ENCODE measurements at regions not wholly inside any gene's neighbourhood (a gene's known extent, or its start where the extent isn't known, plus 50 kb on each side); places are given as distances from the start of the nearest gene placed in this dataset.
A peak's percentile ranks its signal among the peaks of the same experiment; 100 is the strongest.

DNA sequence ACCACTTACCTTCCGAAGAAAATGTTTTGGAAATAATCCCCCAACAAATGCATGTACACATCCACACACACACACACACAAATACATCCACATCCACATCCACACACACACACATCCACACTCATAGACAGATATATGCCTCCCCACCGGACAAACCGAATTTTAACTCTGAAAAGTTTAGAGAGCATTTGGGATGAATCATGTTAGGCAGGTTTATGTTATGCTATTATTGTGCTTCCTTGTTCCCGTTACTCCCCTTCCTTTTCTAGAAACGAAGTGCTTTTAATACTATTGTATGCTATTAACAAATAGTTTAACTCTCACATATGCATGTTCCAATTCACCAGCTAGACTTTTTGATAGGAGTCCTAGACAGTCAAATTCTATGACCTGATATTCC lies 91.5 kb downstream of the FAS start:
- Histone ChIP-seq H3K27me3 (ENCODE audit: control insufficient read depth in 5 of 5, insufficient read depth in 4 of 5, low read length in 5 of 5) (no peaks in the 10 kb centered on the region), H3K27ac (ENCODE audit: low read depth, low read length) (no peak overlapping the region), H3K9me3 (ENCODE audit: control insufficient read depth in 5 of 5, low read length in 5 of 5) (no peaks in the 10 kb centered on the region), H3K4me3 (ENCODE audit: low read depth in 1 of 5, low read length in 5 of 5) (no peak overlapping the region), H3K4me1 (ENCODE audit: control insufficient read depth in 5 of 5, insufficient read depth in 5 of 5, low read length in 5 of 5) (peaks cover 3 to 17% (median 9%) of the 10 kb centered on the region in 5 donors), H3K36me3 (ENCODE audit: control insufficient read depth in 5 of 5, insufficient read depth in 5 of 5, low read length in 5 of 5) (no peaks in the 10 kb centered on the region), H3K9ac (ENCODE audit: low read length in 5 of 5) (no peak overlapping the region)

DNA sequence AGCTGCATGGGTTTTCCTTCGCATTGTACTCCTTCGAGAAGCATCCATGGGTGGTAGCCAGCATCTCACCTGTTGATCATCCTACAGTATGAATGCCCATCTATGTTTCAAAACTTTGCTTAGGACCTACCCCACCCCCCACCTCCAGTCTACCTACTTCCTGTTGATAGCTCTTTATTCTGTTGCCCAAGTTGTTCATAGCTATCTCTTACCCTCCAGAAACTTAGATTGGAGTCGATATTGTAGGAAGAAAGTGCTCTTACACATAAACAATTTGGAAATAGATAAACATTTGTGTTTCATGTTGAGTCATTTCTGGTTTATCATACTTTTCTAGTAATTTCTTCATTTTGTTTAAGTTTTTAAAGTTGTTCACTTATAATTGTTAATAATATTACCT lies 90.1 kb downstream of the FAS start:
- H3K9ac ChIP-seq (ENCODE audit: low read length in 5 of 5), result no peak overlapping the region
- no peak overlapping the region for H3K4me3 ChIP-seq (ENCODE audit: low read depth in 1 of 5, low read length in 5 of 5)
- H3K36me3 ChIP-seq (ENCODE audit: control insufficient read depth in 5 of 5, insufficient read depth in 5 of 5, low read length in 5 of 5), result no peaks in the 10 kb centered on the region
- no peaks in the 10 kb centered on the region for H3K9me3 ChIP-seq (ENCODE audit: control insufficient read depth in 5 of 5, low read length in 5 of 5)
- no peak overlapping the region for H3K27ac ChIP-seq (ENCODE audit: low read depth, low read length)
- H3K27me3 ChIP-seq (ENCODE audit: control insufficient read depth in 5 of 5, insufficient read depth in 4 of 5, low read length in 5 of 5), result no peaks in the 10 kb centered on the region
- H3K4me1 ChIP-seq (ENCODE audit: control insufficient read depth in 5 of 5, insufficient read depth in 5 of 5, low read length in 5 of 5), result peaks cover 0 to 7% (median 0%) of the 10 kb centered on the region in 5 donors

DNA sequence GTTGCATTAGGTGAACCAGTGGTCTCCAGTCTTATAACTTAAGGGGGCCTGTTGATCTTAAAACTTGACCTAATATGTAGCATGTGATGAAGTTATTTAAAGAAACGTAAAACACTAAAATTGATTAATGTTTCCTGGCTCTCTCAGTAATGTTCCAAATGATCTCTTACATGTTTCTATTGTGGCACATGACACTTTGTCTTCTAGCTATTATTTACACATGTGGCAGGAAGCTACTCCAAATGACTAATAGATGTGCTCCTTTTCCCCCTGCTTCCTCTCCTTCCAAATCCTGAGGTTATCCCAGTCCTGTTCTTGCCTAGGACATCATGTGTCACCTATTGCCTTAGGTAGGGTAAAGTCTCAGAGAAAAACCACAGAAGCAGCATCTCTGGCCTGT lies 89.4 kb downstream of the FAS start:
- Histone ChIP-seq H3K27me3 (ENCODE audit: control insufficient read depth in 5 of 5, insufficient read depth in 4 of 5, low read length in 5 of 5) (no peaks in the 10 kb centered on the region), H3K4me3 (ENCODE audit: low read depth in 1 of 5, low read length in 5 of 5) (no peak overlapping the region), H3K9me3 (ENCODE audit: control insufficient read depth in 5 of 5, low read length in 5 of 5) (no peaks in the 10 kb centered on the region), H3K9ac (ENCODE audit: low read length in 5 of 5) (no peak overlapping the region), H3K4me1 (ENCODE audit: control insufficient read depth in 5 of 5, insufficient read depth in 5 of 5, low read length in 5 of 5) (peaks cover 0 to 5% (median 0%) of the 10 kb centered on the region in 5 donors), H3K27ac (ENCODE audit: low read depth, low read length) (no peak overlapping the region), H3K36me3 (ENCODE audit: control insufficient read depth in 5 of 5, insufficient read depth in 5 of 5, low read length in 5 of 5) (no peaks in the 10 kb centered on the region)

DNA sequence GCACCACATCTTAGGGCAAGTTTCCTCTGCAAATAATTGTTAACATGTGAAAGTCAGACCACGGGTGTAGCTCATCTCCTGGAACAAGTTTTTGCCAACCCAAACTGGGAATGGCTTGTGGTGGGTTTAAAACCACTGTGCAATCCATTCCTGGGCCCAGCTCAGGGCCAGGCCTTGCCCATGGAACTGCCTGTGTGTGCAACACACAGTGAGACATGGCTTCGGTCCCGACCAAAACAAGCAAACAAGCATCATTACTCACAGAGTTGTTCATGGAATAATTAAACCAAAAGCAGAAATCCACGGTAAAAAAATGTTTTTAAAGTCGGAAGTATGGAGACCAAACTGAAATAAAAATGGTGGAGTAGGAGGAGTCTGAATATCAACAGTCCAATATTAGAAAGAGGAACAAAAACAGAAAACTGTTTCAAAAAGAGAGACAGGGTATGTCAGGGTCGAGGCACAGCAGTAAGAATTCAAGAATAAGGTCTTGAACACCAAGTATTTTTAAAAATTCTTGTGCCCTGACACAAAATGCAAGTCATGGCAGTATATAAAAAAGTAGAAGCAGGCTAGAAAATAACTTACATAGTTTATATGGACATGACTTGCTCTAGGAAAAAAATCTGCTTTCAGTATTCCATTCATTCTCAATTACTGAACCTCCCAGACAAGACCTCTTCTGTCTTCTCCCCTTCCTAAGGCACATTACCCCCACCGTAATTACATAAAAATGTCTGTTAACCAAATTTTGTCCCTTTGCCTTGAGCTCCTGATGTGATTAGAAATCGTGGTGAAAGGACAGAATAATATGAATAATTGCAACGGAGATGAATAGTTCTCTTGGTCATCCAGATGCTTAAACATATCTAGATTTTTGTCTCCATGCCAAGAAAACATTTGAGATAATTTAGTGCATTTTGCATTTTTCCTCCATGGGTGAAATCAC lies 88.4 kb downstream of the FAS start:
- Histone ChIP-seq H3K27ac (ENCODE audit: low read depth, low read length) (no peak overlapping the region), H3K4me3 (ENCODE audit: low read depth in 1 of 5, low read length in 5 of 5) (no peak overlapping the region), H3K27me3 (ENCODE audit: control insufficient read depth in 5 of 5, insufficient read depth in 4 of 5, low read length in 5 of 5) (no peaks in the 10 kb centered on the region), H3K36me3 (ENCODE audit: control insufficient read depth in 5 of 5, insufficient read depth in 5 of 5, low read length in 5 of 5) (no peaks in the 10 kb centered on the region), H3K9ac (ENCODE audit: low read length in 5 of 5) (no peak overlapping the region), H3K4me1 (ENCODE audit: control insufficient read depth in 5 of 5, insufficient read depth in 5 of 5, low read length in 5 of 5) (peaks cover 0 to 11% (median 3%) of the 10 kb centered on the region in 5 donors), H3K9me3 (ENCODE audit: control insufficient read depth in 5 of 5, low read length in 5 of 5) (no peaks in the 10 kb centered on the region)

DNA sequence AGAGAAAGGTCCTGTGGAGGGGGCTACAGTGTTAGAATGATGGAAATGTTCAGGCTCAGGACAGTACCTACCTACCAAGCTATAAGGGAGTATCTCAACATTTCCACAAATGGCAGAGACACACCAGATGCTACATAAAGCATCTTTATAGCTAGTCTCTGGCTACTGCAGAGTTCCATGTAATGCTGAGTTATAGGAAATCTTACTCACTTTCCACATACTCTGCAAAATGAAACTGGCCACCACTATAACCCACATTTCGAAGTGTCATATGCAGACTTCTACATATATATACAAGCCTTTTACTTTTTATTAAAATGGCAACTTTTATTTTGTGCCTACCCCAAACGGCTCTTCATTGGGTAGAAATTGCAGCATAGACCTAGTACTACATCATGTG lies 85.5 kb downstream of the FAS start:
- Histone ChIP-seq H3K9ac (ENCODE audit: low read length in 5 of 5) (no peak overlapping the region), H3K4me1 (ENCODE audit: control insufficient read depth in 5 of 5, insufficient read depth in 5 of 5, low read length in 5 of 5) (peaks cover 0 to 20% (median 5%) of the 10 kb centered on the region in 5 donors), H3K27ac (ENCODE audit: low read depth, low read length) (no peak overlapping the region), H3K9me3 (ENCODE audit: control insufficient read depth in 5 of 5, low read length in 5 of 5) (no peaks in the 10 kb centered on the region), H3K36me3 (ENCODE audit: control insufficient read depth in 5 of 5, insufficient read depth in 5 of 5, low read length in 5 of 5) (no peaks in the 10 kb centered on the region), H3K4me3 (ENCODE audit: low read depth in 1 of 5, low read length in 5 of 5) (no peak overlapping the region), H3K27me3 (ENCODE audit: control insufficient read depth in 5 of 5, insufficient read depth in 4 of 5, low read length in 5 of 5) (no peaks in the 10 kb centered on the region)

DNA sequence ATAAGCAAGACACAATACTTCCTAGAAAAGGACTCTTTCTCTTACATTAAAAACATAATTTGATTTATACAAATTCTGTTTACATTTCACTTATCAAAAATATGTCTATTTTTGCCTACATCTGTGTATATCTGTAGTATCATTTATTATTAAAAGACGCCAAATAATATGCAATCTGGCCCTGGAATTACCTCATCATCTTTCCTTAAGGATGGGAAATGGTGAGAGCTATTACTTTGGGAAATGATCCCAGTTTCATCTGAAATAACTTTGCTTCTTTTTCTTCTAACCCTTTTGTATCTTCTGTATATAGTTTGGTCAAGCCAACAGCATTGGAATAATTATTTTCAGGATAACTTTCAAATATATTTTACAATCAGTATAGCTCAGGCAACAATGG lies 85.0 kb downstream of the FAS start:
- Histone ChIP-seq H3K4me1 (ENCODE audit: control insufficient read depth in 5 of 5, insufficient read depth in 5 of 5, low read length in 5 of 5) (peaks cover 0 to 20% (median 5%) of the 10 kb centered on the region in 5 donors), H3K27ac (ENCODE audit: low read depth, low read length) (no peak overlapping the region), H3K4me3 (ENCODE audit: low read depth in 1 of 5, low read length in 5 of 5) (no peak overlapping the region), H3K9me3 (ENCODE audit: control insufficient read depth in 5 of 5, low read length in 5 of 5) (no peaks in the 10 kb centered on the region), H3K9ac (ENCODE audit: low read length in 5 of 5) (no peak overlapping the region), H3K36me3 (ENCODE audit: control insufficient read depth in 5 of 5, insufficient read depth in 5 of 5, low read length in 5 of 5) (no peaks in the 10 kb centered on the region), H3K27me3 (ENCODE audit: control insufficient read depth in 5 of 5, insufficient read depth in 4 of 5, low read length in 5 of 5) (no peaks in the 10 kb centered on the region)

DNA sequence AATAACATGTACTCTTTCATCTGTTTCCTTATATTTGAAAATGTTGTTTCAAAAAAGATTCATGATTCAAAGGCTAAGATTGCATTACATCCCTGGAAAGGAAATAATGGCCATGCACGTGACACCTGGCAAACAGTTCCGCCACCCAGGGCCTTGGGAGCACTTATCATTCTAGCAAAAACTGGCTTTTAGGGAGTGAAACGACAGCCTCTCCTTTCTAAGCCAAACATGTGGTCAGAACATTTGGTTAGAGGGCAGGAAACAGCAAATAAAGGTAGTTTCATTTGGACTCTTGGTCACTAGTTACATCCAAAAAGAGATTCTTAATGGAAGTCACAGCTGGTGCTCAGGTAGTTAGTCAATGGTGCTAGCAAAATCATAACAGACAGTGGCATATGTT lies 83.5 kb downstream of the FAS start:
- no peaks in the 10 kb centered on the region for H3K36me3 ChIP-seq (ENCODE audit: control insufficient read depth in 5 of 5, insufficient read depth in 5 of 5, low read length in 5 of 5)
- H3K4me1 ChIP-seq (ENCODE audit: control insufficient read depth in 5 of 5, insufficient read depth in 5 of 5, low read length in 5 of 5), result peaks cover 3 to 16% (median 4%) of the 10 kb centered on the region in 5 donors
- H3K4me3 ChIP-seq (ENCODE audit: low read depth in 1 of 5, low read length in 5 of 5), result peak overlapping the region in 1 of 5 donors; percentile 9
- H3K27me3 ChIP-seq (ENCODE audit: control insufficient read depth in 5 of 5, insufficient read depth in 4 of 5, low read length in 5 of 5), result no peaks in the 10 kb centered on the region
- peak overlapping the region; percentile 22 for H3K27ac ChIP-seq (ENCODE audit: low read depth, low read length)
- no peak overlapping the region for H3K9ac ChIP-seq (ENCODE audit: low read length in 5 of 5)
- no peaks in the 10 kb centered on the region for H3K9me3 ChIP-seq (ENCODE audit: control insufficient read depth in 5 of 5, low read length in 5 of 5)

DNA sequence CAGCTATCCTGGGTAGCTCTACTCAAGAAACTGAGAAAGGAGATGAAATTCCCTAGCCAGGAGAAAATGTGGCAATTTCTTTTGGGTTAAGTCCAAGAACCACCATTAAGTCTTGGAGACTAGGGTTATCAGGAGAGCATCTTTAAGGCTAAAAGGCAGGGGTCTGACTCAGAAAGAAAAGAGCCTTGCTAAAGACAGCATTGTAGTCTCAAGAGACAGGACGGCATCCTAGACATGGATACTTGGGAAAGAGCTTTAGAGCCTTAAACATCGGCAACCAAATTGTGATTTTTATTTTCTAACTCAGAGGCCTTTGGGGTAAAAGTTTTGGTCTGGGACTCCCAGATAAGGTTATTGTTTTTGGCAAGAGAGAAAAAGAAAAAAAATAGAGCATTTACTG lies 83.1 kb downstream of the FAS start:
- Histone ChIP-seq H3K4me1 (ENCODE audit: control insufficient read depth in 5 of 5, insufficient read depth in 5 of 5, low read length in 5 of 5) (peaks cover 3 to 16% (median 4%) of the 10 kb centered on the region in 5 donors), H3K9me3 (ENCODE audit: control insufficient read depth in 5 of 5, low read length in 5 of 5) (no peaks in the 10 kb centered on the region), H3K36me3 (ENCODE audit: control insufficient read depth in 5 of 5, insufficient read depth in 5 of 5, low read length in 5 of 5) (no peaks in the 10 kb centered on the region), H3K27ac (ENCODE audit: low read depth, low read length) (peak overlapping the region; percentile 22), H3K9ac (ENCODE audit: low read length in 5 of 5) (no peak overlapping the region), H3K27me3 (ENCODE audit: control insufficient read depth in 5 of 5, insufficient read depth in 4 of 5, low read length in 5 of 5) (no peaks in the 10 kb centered on the region), H3K4me3 (ENCODE audit: low read depth in 1 of 5, low read length in 5 of 5) (no peak overlapping the region)

DNA sequence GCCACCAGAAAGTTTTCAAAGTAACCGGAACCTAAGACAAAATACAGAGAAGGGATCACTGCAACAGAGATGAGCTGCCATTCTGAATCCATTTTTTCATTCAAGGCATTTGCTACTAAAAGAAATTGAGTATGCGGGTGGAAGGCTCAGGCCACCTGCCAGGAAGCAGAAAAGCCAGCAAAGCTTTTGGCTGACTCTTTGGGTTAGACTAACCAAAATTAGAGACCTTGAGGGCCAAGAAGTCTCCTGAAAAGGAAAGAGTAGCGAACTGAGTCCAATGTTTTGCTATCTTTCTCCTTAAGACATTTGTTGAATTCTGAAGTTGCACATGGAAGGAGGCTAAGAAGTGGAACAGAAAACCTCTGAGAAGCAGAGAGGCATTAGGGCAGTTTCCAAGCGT lies 79.0 kb downstream of the FAS start:
- H3K9me3 ChIP-seq (ENCODE audit: control insufficient read depth in 5 of 5, low read length in 5 of 5), result no peaks in the 10 kb centered on the region
- no peak overlapping the region for H3K27ac ChIP-seq (ENCODE audit: low read depth, low read length)
- H3K4me1 ChIP-seq (ENCODE audit: control insufficient read depth in 5 of 5, insufficient read depth in 5 of 5, low read length in 5 of 5), result peaks cover 5 to 18% (median 8%) of the 10 kb centered on the region in 5 donors
- no peak overlapping the region for H3K9ac ChIP-seq (ENCODE audit: low read length in 5 of 5)
- no peak overlapping the region for H3K4me3 ChIP-seq (ENCODE audit: low read depth in 1 of 5, low read length in 5 of 5)
- no peaks in the 10 kb centered on the region for H3K36me3 ChIP-seq (ENCODE audit: control insufficient read depth in 5 of 5, insufficient read depth in 5 of 5, low read length in 5 of 5)
- no peaks in the 10 kb centered on the region for H3K27me3 ChIP-seq (ENCODE audit: control insufficient read depth in 5 of 5, insufficient read depth in 4 of 5, low read length in 5 of 5)
